ENCODE measurements at regions not wholly inside any gene's neighbourhood (a gene's known extent, or its start where the extent isn't known, plus 50 kb on each side); places are given as distances from the start of the nearest gene placed in this dataset.

GRCh38 chr12:19904819-19905218 lies 463.5 kb upstream of the PDE3A start:
- no peak for TF ChIP-seq POLR2A (IDR thresholded peaks at IDR 0.05)
- no peak for TF ChIP-seq CTCF (IDR thresholded peaks at IDR 0.05)

Measured in heart left ventricle (tissue), 13 donors.